ENCODE measurements at regions not wholly inside any gene's neighbourhood (a gene's known extent, or its start where the extent isn't known, plus 50 kb on each side); places are given as distances from the start of the nearest gene placed in this dataset.
"Not testable (repeated sequence)": the region's sequence is repeated elsewhere in the genome, so short reads cannot be mapped to it uniquely, and the experiment has no call there.

DNA sequence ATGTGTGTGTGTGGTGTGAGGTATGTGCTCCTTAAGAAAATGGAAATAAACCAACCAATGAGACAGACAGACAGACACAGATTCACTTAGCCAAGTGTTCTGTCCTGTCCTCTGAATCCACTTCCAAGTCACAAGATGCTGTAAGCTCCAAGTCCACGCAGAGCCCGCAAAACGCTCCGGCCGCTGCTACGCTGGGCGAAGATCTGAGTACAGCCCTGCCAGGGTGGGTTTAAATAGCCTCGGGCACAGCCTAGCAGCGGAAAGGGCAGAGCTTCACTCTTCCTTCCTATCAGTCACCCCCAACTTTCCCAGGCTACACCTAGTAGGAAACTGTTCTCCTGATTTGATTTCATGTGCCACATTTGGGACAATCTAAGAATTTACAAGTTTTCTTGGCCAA is 121.2 kb upstream of the ANKRD30BL start:
- Histone ChIP-seq H3K27ac (no peak overlapping the region), H3K27me3 (no peaks in the 10 kb centered on the region), H3K4me3 (no peak overlapping the region), H3K9me3 (no peaks in the 10 kb centered on the region), H3K4me1 (ENCODE audit: insufficient read depth) (no peaks in the 10 kb centered on the region), H3K36me3 (no peaks in the 10 kb centered on the region)
- WGBS, 3 donors: 96 to 97% (median 96%) methylated on average over 9 of the region's 9 CpGs
- TF ChIP-seq POLR2A (IDR thresholded peaks at IDR 0.05) (no peak), CTCF (IDR thresholded peaks at IDR 0.05) (no peak), EP300 (IDR thresholded peaks at IDR 0.05) (no peak)
- DNase-seq: no peak
- intact Hi-C loops (cut with DNase I): no loop called here

- intact Hi-C loops (cut with DNase I): not testable (repeated sequence)
Observed at GRCh38 chr2:132286289-132286911, 124.6 kb upstream of the ANKRD30BL start.

GRCh38 chr2:132287910-132288309 is 126.2 kb upstream of the ANKRD30BL start:
- intact Hi-C loops (cut with DNase I); H3K27ac ChIP-seq; H3K9me3 ChIP-seq; H3K27me3 ChIP-seq; H3K4me3 ChIP-seq; H3K4me1 ChIP-seq (ENCODE audit: insufficient read depth); H3K36me3 ChIP-seq: not testable (repeated sequence)
- peak in 2 of 5 donors; percentile 33 to 52 for DNase-seq
- 82 to 87% (median 85%) methylated on average over 8 of the region's 8 CpGs for WGBS, 3 donors

More at GRCh38 chr2:132286289-132286911, 124.6 kb upstream of the ANKRD30BL start:
- H3K4me1 ChIP-seq (ENCODE audit: insufficient read depth); H3K27ac ChIP-seq; H3K9me3 ChIP-seq; DNase-seq; H3K27me3 ChIP-seq; H3K36me3 ChIP-seq; H3K4me3 ChIP-seq: not testable (repeated sequence)
- 61 to 73% (median 69%) methylated on average over 6 of the region's 6 CpGs for WGBS, 3 donors

- DNase-seq; H3K36me3 ChIP-seq; H3K9me3 ChIP-seq; H3K27ac ChIP-seq; H3K27me3 ChIP-seq; H3K4me3 ChIP-seq; H3K4me1 ChIP-seq (ENCODE audit: insufficient read depth); intact Hi-C loops (cut with DNase I): not testable (repeated sequence)
- 62 to 69% (median 65%) methylated on average over 4 of the region's 4 CpGs for WGBS, 3 donors
Observed at GRCh38 chr2:132289138-132289537, 127.4 kb upstream of the ANKRD30BL start.

GRCh38 chr2:132289812-132290211 is 126.8 kb upstream of the GPR39 start:
- DNase-seq; H3K4me1 ChIP-seq (ENCODE audit: insufficient read depth); H3K27ac ChIP-seq; H3K9me3 ChIP-seq; H3K27me3 ChIP-seq; H3K36me3 ChIP-seq; intact Hi-C loops (cut with DNase I); H3K4me3 ChIP-seq: not testable (repeated sequence)
- WGBS, 3 donors: 25 to 37% (median 30%) methylated on average over 6 of the region's 6 CpGs

GRCh38 chr2:132300592-132301378 is 115.8 kb upstream of the GPR39 start:
- WGBS, 3 donors: 44 to 58% (median 58%) methylated on average over 2 of the region's 2 CpGs
- H3K4me1 ChIP-seq (ENCODE audit: insufficient read depth); H3K36me3 ChIP-seq; DNase-seq; intact Hi-C loops (cut with DNase I); H3K9me3 ChIP-seq; H3K27me3 ChIP-seq; H3K27ac ChIP-seq; H3K4me3 ChIP-seq: not testable (repeated sequence)

DNA sequence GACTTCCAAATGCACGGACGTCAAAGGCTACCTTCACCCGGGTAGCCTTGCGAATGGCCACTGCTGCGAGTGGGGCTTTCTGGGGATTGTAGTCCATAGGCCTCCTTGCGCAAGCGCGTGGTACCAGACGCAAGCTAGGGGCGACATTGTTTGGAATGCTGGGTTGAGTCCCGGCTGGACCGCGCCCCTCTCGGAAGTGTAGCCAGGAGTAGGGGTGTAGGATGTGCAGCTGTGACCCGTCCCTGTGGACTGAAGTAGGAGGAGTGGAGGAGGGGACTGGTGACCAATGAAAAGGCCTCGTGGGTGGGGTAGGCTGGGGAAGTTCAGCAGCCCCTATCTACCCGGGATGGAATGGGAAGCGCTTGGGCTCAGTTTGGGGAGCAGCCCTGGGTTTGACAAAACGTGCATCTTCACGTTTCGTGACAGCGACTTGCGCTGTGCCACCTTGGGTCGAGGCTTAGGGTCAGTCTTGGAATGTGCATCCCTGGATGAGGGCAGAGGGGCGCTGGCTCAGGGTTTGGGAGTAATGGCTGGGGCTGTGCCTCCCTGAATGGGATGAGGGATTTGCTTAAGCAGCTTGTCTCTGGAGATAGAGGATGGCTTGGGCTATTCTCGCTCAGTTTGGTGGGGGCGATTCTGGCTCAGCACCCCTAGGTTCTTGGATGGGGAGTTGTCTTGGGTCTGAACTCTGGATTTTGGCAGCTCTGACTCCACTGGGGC is 111.8 kb upstream of the GPR39 start:
- peak overlapping the region; percentile 3 for H3K4me3 ChIP-seq
- H3K27me3 ChIP-seq; H3K9me3 ChIP-seq; H3K36me3 ChIP-seq; H3K4me1 ChIP-seq (ENCODE audit: insufficient read depth); H3K27ac ChIP-seq; intact Hi-C loops (cut with DNase I): not testable (repeated sequence)
- WGBS, 3 donors: 5 to 7% (median 7%) methylated on average over 27 of the region's 27 CpGs
- DNase-seq: peak; percentile 62 to 78 (median 72)

DNA sequence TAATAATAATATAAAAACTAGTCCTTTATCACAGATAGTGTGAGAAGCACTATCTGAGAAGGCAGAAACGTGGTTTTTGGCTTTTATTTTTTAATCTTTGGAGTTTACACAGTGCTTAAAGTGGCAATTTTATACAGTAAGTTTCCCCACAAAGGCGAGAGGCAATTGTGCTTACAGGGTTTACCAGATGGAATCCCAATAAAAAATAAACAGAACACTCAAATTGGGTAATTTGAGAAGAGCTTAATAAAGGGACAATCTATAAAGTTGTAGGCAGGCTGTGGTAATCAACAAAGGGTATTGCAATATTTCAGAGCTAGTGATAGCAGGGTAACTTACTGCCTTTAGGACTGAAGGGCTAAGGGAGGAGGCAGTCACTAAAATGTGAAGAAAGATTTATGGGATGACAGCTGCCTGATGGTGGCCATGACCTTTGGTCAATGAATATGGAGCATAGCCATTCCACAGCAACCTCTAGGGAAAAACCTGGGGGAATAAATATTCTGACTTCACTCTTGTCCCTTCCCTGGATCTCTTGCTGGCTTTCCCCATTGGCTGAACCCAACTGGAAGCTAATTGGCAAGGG is 108.9 kb upstream of the GPR39 start:
- H3K27me3 ChIP-seq; H3K4me1 ChIP-seq (ENCODE audit: insufficient read depth); intact Hi-C loops (cut with DNase I); H3K36me3 ChIP-seq; H3K9me3 ChIP-seq; H3K4me3 ChIP-seq; H3K27ac ChIP-seq; DNase-seq: not testable (repeated sequence)
- WGBS, 3 donors: 22 to 35% (median 29%) methylated on average over 1 to 2 of the region's 2 CpGs

GRCh38 chr2:132309203-132309602 is 107.4 kb upstream of the GPR39 start:
- H3K4me3 ChIP-seq; H3K27me3 ChIP-seq; H3K27ac ChIP-seq; intact Hi-C loops (cut with DNase I); H3K9me3 ChIP-seq; DNase-seq; H3K36me3 ChIP-seq; H3K4me1 ChIP-seq (ENCODE audit: insufficient read depth): not testable (repeated sequence)
- 47 to 70% (median 69%) methylated on average over 1 of the region's 1 CpG for WGBS, 3 donors

- H3K9me3 ChIP-seq; H3K27me3 ChIP-seq; DNase-seq; H3K36me3 ChIP-seq; H3K27ac ChIP-seq; H3K4me1 ChIP-seq (ENCODE audit: insufficient read depth); H3K4me3 ChIP-seq; intact Hi-C loops (cut with DNase I): not testable (repeated sequence)
- 41 to 78% (median 67%) methylated on average over 2 of the region's 2 CpGs for WGBS, 3 donors
Observed at GRCh38 chr2:132315546-132315945, 101.1 kb upstream of the GPR39 start.
